ENCODE measurements at regions not wholly inside any gene's neighbourhood (a gene's known extent, or its start where the extent isn't known, plus 50 kb on each side); places are given as distances from the start of the nearest gene placed in this dataset.
"Not testable (repeated sequence)": the region's sequence is repeated elsewhere in the genome, so short reads cannot be mapped to it uniquely, and the experiment has no call there.

- DNase-seq (ENCODE audit: low spot score) = not testable (repeated sequence)
These were observed 101.0 kb upstream of the HMX1 start for GRCh38 chr4:8972635-8973034.

- not testable (repeated sequence) for DNase-seq (ENCODE audit: low spot score)
These were observed 94.3 kb upstream of the HMX1 start for GRCh38 chr4:8965896-8966295.

- not testable (repeated sequence) for DNase-seq (ENCODE audit: low spot score)
These were observed 92.7 kb upstream of the HMX1 start for GRCh38 chr4:8964201-8964788.

DNA sequence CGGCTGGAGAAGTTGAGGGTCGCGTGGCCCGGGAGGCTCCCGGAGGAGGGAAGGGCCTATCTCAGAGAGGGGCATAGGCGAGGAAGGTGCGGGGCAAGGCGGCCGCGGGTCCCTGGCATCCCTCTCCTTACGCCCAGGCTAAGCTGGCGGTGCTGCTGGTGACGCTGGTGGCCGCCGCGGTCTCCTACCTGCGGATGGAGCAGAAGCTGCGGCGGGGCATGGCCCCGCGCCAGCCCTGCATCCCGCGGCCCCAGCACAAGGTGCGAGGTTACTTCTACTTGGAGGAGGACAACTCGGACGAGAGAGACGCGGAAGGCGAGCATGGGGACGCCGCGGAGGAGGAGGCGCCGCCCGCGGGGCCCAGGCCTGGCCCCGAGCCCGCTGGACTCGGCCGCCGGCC, 91.9 kb upstream of the HMX1 start:
- DNase-seq (ENCODE audit: low spot score) = not testable (repeated sequence)

DNA sequence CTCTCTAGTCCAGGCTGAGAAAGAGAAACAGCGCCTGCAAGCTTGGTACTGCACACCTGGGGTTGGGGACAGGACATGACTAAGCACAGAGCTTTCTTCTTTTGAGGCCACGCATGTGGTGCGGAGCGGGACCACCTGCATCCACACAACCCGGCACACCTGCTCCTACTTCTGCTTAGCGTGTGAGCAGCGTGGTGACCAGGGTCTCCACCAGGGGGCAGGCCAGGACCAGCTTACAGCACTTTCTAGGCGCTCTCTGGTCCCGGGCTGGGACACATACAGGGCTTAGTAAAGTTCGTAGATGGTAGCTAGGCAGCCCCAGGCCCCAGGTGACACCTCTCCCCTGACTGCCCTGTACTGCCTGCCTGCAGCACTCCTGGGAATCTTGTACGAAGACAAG, 89.7 kb upstream of the HMX1 start:
- peak; percentile 24 for DNase-seq (ENCODE audit: low spot score)

DNA sequence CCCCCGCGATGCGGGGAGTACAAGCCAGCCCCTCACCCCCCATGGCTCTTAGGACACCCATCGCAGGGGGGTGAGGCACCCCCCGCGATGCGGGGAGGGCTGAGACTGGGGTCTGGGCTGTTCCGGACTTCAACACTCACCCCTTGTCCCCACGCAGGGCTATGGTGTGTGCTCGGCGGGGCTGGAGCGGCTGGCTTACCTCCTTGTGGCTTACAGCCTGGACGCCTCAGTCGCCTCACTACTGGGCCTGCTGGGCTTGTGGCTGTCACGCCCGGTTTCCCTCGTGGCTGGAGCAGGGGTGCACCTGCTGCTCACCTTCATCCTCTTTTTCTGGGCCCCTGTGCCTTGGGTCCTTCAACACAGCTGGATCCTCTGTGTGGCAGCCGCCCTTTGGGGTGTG, 87.8 kb upstream of the HMX1 start:
- DNase-seq (ENCODE audit: low spot score) = not testable (repeated sequence)

- not testable (repeated sequence) for DNase-seq (ENCODE audit: low spot score)
These were observed 82.4 kb upstream of the HMX1 start for GRCh38 chr4:8954001-8954400.

DNA sequence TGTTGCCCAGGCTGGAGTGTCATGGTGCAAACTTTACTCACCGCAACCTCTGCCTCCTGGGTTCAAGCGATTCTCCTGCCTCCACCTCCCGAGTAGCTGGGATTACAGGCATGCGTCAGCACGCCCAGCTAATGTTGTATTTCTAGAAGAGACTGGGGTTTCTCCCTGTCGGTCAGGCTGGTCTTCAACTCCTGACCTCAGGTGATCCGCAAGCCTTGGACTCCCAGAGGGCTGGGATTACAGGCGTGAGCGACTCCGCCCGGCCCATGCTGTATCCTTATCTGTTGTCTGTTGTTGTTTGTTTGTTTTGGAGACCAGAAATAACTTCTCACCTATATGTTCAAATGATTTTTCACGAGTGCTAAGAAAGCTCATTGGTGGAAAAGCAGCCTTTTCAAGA, 81.2 kb upstream of the HMX1 start:
- DNase-seq (ENCODE audit: low spot score) = not testable (repeated sequence)

DNA sequence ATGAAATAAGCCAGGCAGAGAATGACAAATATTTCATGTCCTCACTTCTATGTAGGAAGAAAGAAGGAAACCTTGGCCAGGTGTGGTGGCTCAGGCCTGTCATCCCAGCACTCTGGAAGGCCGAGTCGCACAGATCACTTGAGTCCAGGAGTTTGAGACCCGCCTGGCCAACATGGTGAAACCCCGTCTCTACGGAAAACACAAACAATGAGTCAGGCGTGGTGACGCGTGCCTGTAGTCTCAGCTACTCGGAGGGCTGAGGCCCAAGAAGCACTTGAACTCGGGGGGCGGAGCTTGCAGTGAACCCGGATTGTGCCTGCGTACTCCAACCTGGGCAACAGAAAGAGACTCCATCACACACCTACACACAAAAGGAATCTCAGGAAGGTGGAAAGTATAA, 80.5 kb upstream of the HMX1 start:
- not testable (repeated sequence) for DNase-seq (ENCODE audit: low spot score)

DNA sequence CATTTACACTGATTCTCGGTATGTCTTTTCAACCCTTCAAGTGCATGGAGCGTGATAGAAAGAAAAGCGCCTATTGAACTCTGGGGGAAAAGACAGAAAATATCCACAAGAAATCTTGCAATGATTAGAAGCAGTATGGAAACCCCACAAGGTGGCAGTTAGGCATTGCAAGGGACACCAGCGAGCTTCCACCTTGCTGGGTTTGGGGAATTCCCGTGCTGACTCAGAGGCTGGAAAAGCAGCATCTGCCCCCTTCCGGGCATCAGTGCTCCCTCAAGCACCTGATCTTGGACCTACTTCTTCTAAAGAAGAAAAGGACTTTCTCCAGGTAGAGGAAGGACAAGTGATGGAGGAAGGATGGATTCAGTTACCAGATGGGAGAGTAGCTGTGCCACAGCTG, 73.9 kb upstream of the HMX1 start:
- not testable (repeated sequence) for DNase-seq (ENCODE audit: low spot score)

- DNase-seq (ENCODE audit: low spot score) = not testable (repeated sequence)
These were observed 71.7 kb upstream of the HMX1 start for GRCh38 chr4:8943367-8943766.

GRCh38 chr4:8942088-8942487, 70.4 kb upstream of the HMX1 start:
- DNase-seq (ENCODE audit: low spot score) = not testable (repeated sequence)

DNA sequence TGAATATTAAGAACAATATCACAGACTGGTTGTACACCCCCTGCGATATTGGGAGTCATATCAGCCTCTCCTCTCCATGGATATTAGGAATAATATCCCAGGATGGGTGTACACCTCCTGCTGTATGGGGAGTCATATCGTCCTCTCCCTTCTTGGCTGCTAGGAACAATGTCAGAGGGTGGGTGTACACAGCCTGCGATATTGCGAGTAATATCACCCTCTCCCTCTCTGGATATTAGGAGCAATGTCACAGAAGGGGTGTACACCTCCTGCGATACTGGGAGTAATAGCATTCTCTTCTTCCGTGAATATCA, 69.8 kb upstream of the HMX1 start:
- DNase-seq (ENCODE audit: low spot score) = not testable (repeated sequence)

- DNase-seq (ENCODE audit: low spot score) = no peak
These were observed 69.3 kb upstream of the HMX1 start for GRCh38 chr4:8940792-8941491.

GRCh38 chr4:8939840-8940742, 68.5 kb upstream of the HMX1 start:
- no peak for DNase-seq (ENCODE audit: low spot score)

- DNase-seq (ENCODE audit: low spot score) = no peak
These were observed 67.7 kb upstream of the HMX1 start for GRCh38 chr4:8939160-8939839.

GRCh38 chr4:8938623-8939022, 67.0 kb upstream of the HMX1 start:
- DNase-seq (ENCODE audit: low spot score) = no peak

DNA sequence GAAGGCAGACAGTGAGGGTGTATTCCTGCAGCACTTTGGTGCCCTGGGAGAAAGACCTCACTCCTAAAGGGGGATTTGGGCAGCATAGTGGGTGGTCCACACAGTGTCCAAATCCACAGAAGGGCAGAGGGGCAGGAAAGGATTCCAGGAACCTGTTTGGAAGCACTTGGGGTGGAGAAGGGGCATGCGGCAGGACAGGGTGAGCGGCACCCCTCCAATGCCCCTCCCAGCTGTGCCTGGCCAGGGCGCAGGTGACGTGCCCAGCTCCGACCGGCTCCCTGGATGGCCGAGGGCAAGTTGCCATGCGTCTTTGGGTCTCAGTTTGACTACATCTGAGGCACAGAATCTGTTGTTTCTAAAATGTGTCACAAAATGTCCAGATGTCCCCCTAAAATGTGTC, 66.5 kb upstream of the HMX1 start:
- no peak for DNase-seq (ENCODE audit: low spot score)

GRCh38 chr4:8932884-8933283, 61.2 kb upstream of the HMX1 start:
- DNase-seq (ENCODE audit: low spot score) = no peak

- DNase-seq (ENCODE audit: low spot score) = no peak
These were observed 56.4 kb upstream of the HMX1 start for GRCh38 chr4:8928074-8928473.

DNA sequence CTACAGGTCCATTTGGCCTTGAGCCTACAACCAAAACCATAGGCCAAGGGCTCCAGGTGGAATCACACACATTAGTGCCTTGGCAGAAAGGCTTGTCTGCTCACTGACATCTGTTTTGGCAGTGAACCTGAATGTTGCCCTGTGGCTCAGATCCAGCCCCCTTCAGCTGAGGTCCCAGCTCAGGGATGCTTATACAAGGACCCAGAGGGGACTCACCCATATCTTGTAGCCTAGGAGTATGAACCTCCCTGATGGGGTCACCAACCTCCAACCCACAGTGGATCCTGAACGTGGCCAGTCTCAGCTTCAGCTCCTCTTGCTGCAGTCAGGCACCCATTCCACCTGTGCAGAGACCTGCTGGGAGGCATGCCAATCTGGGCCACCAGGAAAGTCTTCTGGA, 50.8 kb upstream of the HMX1 start:
- no peak for DNase-seq (ENCODE audit: low spot score)

DNA sequence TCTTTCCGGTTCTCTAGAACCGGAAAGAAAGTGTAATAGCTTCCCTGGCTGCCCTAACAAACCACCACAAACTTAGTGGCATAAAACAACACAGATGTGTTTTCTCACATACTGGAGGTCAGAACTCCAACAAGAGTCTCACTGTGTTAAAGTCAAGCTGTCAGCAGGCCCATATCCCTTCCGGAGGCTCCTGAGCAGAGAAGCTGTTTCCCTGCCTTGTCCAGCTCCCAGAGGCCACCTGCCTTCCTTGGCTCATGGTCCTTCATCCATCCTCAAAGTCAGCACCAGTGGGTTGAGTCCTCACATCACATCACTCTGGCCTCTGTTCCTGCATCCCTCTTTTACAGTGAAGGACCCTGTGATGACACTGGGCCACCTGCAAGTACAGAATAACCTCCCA, 49.8 kb upstream of the HMX1 start:
- no peak for DNase-seq (ENCODE audit: low spot score)

Data from putamen (tissue), 1 donor.